ENCODE measurements at regions not wholly inside any gene's neighbourhood (a gene's known extent, or its start where the extent isn't known, plus 50 kb on each side); places are given as distances from the start of the nearest gene placed in this dataset.
"Not testable (repeated sequence)": the region's sequence is repeated elsewhere in the genome, so short reads cannot be mapped to it uniquely, and the experiment has no call there.

- Histone ChIP-seq H3K9ac (ENCODE audit: low read depth in 1 of 2, low read length in 2 of 2) (no peak overlapping the region), H3K4me3 (ENCODE audit: low read length in 2 of 2) (no peak overlapping the region), H3K27me3 (ENCODE audit: control insufficient read depth in 2 of 2, insufficient read depth in 2 of 2, low read length in 2 of 2) (no peaks in the 10 kb centered on the region), H3K27ac (ENCODE audit: low read depth in 2 of 2, low read length in 2 of 2) (no peak overlapping the region), H3K36me3 (ENCODE audit: control insufficient read depth in 2 of 2, insufficient read depth in 2 of 2, low read length in 2 of 2) (no peaks in the 10 kb centered on the region), H3K4me1 (ENCODE audit: control insufficient read depth in 2 of 2, insufficient read depth in 2 of 2, low read length in 2 of 2) (no peaks in the 10 kb centered on the region), H3K9me3 (ENCODE audit: control insufficient read depth in 2 of 2, low read length in 2 of 2) (peaks cover 0 to 2% of the 10 kb centered on the region in 2 donors)
These were observed 402.2 kb upstream of the AADAT start for GRCh38 chr4:170491981-170492380.

- Histone ChIP-seq H3K4me1 (ENCODE audit: control insufficient read depth in 2 of 2, insufficient read depth in 2 of 2, low read length in 2 of 2) (no peaks in the 10 kb centered on the region), H3K27me3 (ENCODE audit: control insufficient read depth in 2 of 2, insufficient read depth in 2 of 2, low read length in 2 of 2) (no peaks in the 10 kb centered on the region), H3K4me3 (ENCODE audit: low read length in 2 of 2) (no peak overlapping the region), H3K27ac (ENCODE audit: low read depth in 2 of 2, low read length in 2 of 2) (no peak overlapping the region), H3K9me3 (ENCODE audit: control insufficient read depth in 2 of 2, low read length in 2 of 2) (no peaks in the 10 kb centered on the region), H3K9ac (ENCODE audit: low read depth in 1 of 2, low read length in 2 of 2) (no peak overlapping the region), H3K36me3 (ENCODE audit: control insufficient read depth in 2 of 2, insufficient read depth in 2 of 2, low read length in 2 of 2) (no peaks in the 10 kb centered on the region)
These were observed 386.6 kb upstream of the AADAT start for GRCh38 chr4:170476351-170476750.

GRCh38 chr4:170465429-170465828 is 375.7 kb upstream of the AADAT start:
- H3K4me3 ChIP-seq (ENCODE audit: low read length in 2 of 2): no peak overlapping the region
- no peaks in the 10 kb centered on the region for H3K36me3 ChIP-seq (ENCODE audit: control insufficient read depth in 2 of 2, insufficient read depth in 2 of 2, low read length in 2 of 2)
- H3K27ac ChIP-seq (ENCODE audit: low read depth in 2 of 2, low read length in 2 of 2): no peak overlapping the region
- H3K27me3 ChIP-seq (ENCODE audit: control insufficient read depth in 2 of 2, insufficient read depth in 2 of 2, low read length in 2 of 2): no peaks in the 10 kb centered on the region
- no peak overlapping the region for H3K9ac ChIP-seq (ENCODE audit: low read depth in 1 of 2, low read length in 2 of 2)
- no peaks in the 10 kb centered on the region for H3K9me3 ChIP-seq (ENCODE audit: control insufficient read depth in 2 of 2, low read length in 2 of 2)
- no peaks in the 10 kb centered on the region for H3K4me1 ChIP-seq (ENCODE audit: control insufficient read depth in 2 of 2, insufficient read depth in 2 of 2, low read length in 2 of 2)

- no peaks in the 10 kb centered on the region for H3K9me3 ChIP-seq (ENCODE audit: control insufficient read depth in 2 of 2, low read length in 2 of 2)
- H3K9ac ChIP-seq (ENCODE audit: low read depth in 1 of 2, low read length in 2 of 2): no peak overlapping the region
- no peaks in the 10 kb centered on the region for H3K4me1 ChIP-seq (ENCODE audit: control insufficient read depth in 2 of 2, insufficient read depth in 2 of 2, low read length in 2 of 2)
- no peaks in the 10 kb centered on the region for H3K36me3 ChIP-seq (ENCODE audit: control insufficient read depth in 2 of 2, insufficient read depth in 2 of 2, low read length in 2 of 2)
- H3K4me3 ChIP-seq (ENCODE audit: low read length in 2 of 2): no peak overlapping the region
- no peak overlapping the region for H3K27ac ChIP-seq (ENCODE audit: low read depth in 2 of 2, low read length in 2 of 2)
- H3K27me3 ChIP-seq (ENCODE audit: control insufficient read depth in 2 of 2, insufficient read depth in 2 of 2, low read length in 2 of 2): no peaks in the 10 kb centered on the region
These were observed 374.9 kb upstream of the AADAT start for GRCh38 chr4:170464614-170465197.

- no peak overlapping the region for H3K9ac ChIP-seq (ENCODE audit: low read depth in 1 of 2, low read length in 2 of 2)
- no peaks in the 10 kb centered on the region for H3K9me3 ChIP-seq (ENCODE audit: control insufficient read depth in 2 of 2, low read length in 2 of 2)
- no peak overlapping the region for H3K27ac ChIP-seq (ENCODE audit: low read depth in 2 of 2, low read length in 2 of 2)
- no peaks in the 10 kb centered on the region for H3K4me1 ChIP-seq (ENCODE audit: control insufficient read depth in 2 of 2, insufficient read depth in 2 of 2, low read length in 2 of 2)
- H3K36me3 ChIP-seq (ENCODE audit: control insufficient read depth in 2 of 2, insufficient read depth in 2 of 2, low read length in 2 of 2): no peaks in the 10 kb centered on the region
- no peak overlapping the region for H3K4me3 ChIP-seq (ENCODE audit: low read length in 2 of 2)
- H3K27me3 ChIP-seq (ENCODE audit: control insufficient read depth in 2 of 2, insufficient read depth in 2 of 2, low read length in 2 of 2): no peaks in the 10 kb centered on the region
These were observed 357.0 kb upstream of the AADAT start for GRCh38 chr4:170446782-170447181.

- not testable (repeated sequence) for H3K4me1 ChIP-seq (ENCODE audit: control insufficient read depth in 2 of 2, insufficient read depth in 2 of 2, low read length in 2 of 2); H3K9ac ChIP-seq (ENCODE audit: low read depth in 1 of 2, low read length in 2 of 2); H3K36me3 ChIP-seq (ENCODE audit: control insufficient read depth in 2 of 2, insufficient read depth in 2 of 2, low read length in 2 of 2); H3K27me3 ChIP-seq (ENCODE audit: control insufficient read depth in 2 of 2, insufficient read depth in 2 of 2, low read length in 2 of 2); H3K4me3 ChIP-seq (ENCODE audit: low read length in 2 of 2); H3K27ac ChIP-seq (ENCODE audit: low read depth in 2 of 2, low read length in 2 of 2); H3K9me3 ChIP-seq (ENCODE audit: control insufficient read depth in 2 of 2, low read length in 2 of 2)
These were observed 351.4 kb upstream of the AADAT start for GRCh38 chr4:170441146-170441545.

- H3K4me3 ChIP-seq (ENCODE audit: low read length in 2 of 2): no peak overlapping the region
- no peak overlapping the region for H3K9ac ChIP-seq (ENCODE audit: low read depth in 1 of 2, low read length in 2 of 2)
- H3K27ac ChIP-seq (ENCODE audit: low read depth in 2 of 2, low read length in 2 of 2): no peak overlapping the region
- H3K27me3 ChIP-seq (ENCODE audit: control insufficient read depth in 2 of 2, insufficient read depth in 2 of 2, low read length in 2 of 2): no peaks in the 10 kb centered on the region
- no peaks in the 10 kb centered on the region for H3K36me3 ChIP-seq (ENCODE audit: control insufficient read depth in 2 of 2, insufficient read depth in 2 of 2, low read length in 2 of 2)
- no peaks in the 10 kb centered on the region for H3K4me1 ChIP-seq (ENCODE audit: control insufficient read depth in 2 of 2, insufficient read depth in 2 of 2, low read length in 2 of 2)
- no peaks in the 10 kb centered on the region for H3K9me3 ChIP-seq (ENCODE audit: control insufficient read depth in 2 of 2, low read length in 2 of 2)
These were observed 339.2 kb upstream of the AADAT start for GRCh38 chr4:170428929-170429328.

GRCh38 chr4:170425521-170426143 is 335.9 kb upstream of the AADAT start:
- Histone ChIP-seq H3K27me3 (ENCODE audit: control insufficient read depth in 2 of 2, insufficient read depth in 2 of 2, low read length in 2 of 2) (no peaks in the 10 kb centered on the region), H3K9me3 (ENCODE audit: control insufficient read depth in 2 of 2, low read length in 2 of 2) (no peaks in the 10 kb centered on the region), H3K27ac (ENCODE audit: low read depth in 2 of 2, low read length in 2 of 2) (no peak overlapping the region), H3K36me3 (ENCODE audit: control insufficient read depth in 2 of 2, insufficient read depth in 2 of 2, low read length in 2 of 2) (no peaks in the 10 kb centered on the region), H3K4me1 (ENCODE audit: control insufficient read depth in 2 of 2, insufficient read depth in 2 of 2, low read length in 2 of 2) (no peaks in the 10 kb centered on the region), H3K9ac (ENCODE audit: low read depth in 1 of 2, low read length in 2 of 2) (no peak overlapping the region), H3K4me3 (ENCODE audit: low read length in 2 of 2) (no peak overlapping the region)

- Histone ChIP-seq H3K9ac (ENCODE audit: low read depth in 1 of 2, low read length in 2 of 2) (no peak overlapping the region), H3K4me1 (ENCODE audit: control insufficient read depth in 2 of 2, insufficient read depth in 2 of 2, low read length in 2 of 2) (no peaks in the 10 kb centered on the region), H3K36me3 (ENCODE audit: control insufficient read depth in 2 of 2, insufficient read depth in 2 of 2, low read length in 2 of 2) (no peaks in the 10 kb centered on the region), H3K9me3 (ENCODE audit: control insufficient read depth in 2 of 2, low read length in 2 of 2) (no peaks in the 10 kb centered on the region), H3K4me3 (ENCODE audit: low read length in 2 of 2) (no peak overlapping the region), H3K27ac (ENCODE audit: low read depth in 2 of 2, low read length in 2 of 2) (no peak overlapping the region), H3K27me3 (ENCODE audit: control insufficient read depth in 2 of 2, insufficient read depth in 2 of 2, low read length in 2 of 2) (no peaks in the 10 kb centered on the region)
These were observed 335.3 kb upstream of the AADAT start for GRCh38 chr4:170425040-170425439.

- Histone ChIP-seq H3K4me3 (ENCODE audit: low read length in 2 of 2) (no peak overlapping the region), H3K27me3 (ENCODE audit: control insufficient read depth in 2 of 2, insufficient read depth in 2 of 2, low read length in 2 of 2) (no peaks in the 10 kb centered on the region), H3K9ac (ENCODE audit: low read depth in 1 of 2, low read length in 2 of 2) (no peak overlapping the region), H3K4me1 (ENCODE audit: control insufficient read depth in 2 of 2, insufficient read depth in 2 of 2, low read length in 2 of 2) (no peaks in the 10 kb centered on the region), H3K36me3 (ENCODE audit: control insufficient read depth in 2 of 2, insufficient read depth in 2 of 2, low read length in 2 of 2) (no peaks in the 10 kb centered on the region), H3K9me3 (ENCODE audit: control insufficient read depth in 2 of 2, low read length in 2 of 2) (no peaks in the 10 kb centered on the region), H3K27ac (ENCODE audit: low read depth in 2 of 2, low read length in 2 of 2) (no peak overlapping the region)
These were observed 333.4 kb upstream of the AADAT start for GRCh38 chr4:170423137-170423536.

Data from mucosa of rectum (tissue), 2 donors.